IPS-NIHi11 (cell line): ENCODE measurements at regions not wholly inside any gene's neighbourhood (a gene's known extent, or its start where the extent isn't known, plus 50 kb on each side); places are given as distances from the start of the nearest gene placed in this dataset.

Experiments
- DNase-seq: peaks from one replicate; pipeline ENCODE4 v3.0.0; 2012; ENCODE audit warnings: mixed read lengths, low spot score

DNA sequence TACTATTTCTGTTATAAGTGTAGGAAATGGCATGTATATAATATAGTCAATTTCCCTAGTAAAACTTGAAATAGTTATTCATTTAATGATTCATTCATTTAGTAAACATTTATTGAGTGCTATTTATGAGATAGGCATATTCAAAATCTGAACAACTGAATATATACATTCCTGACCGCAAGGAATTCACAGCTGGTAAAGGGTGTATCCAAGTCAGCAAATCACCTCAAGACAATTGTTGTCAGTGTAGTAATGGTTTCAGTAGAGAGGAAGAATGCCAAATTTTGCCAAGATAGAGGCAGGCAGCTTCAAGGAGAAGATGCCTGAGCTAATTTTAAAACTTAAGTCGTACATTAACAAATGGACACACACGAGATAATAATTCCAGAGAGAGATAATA is 89.8 kb upstream of the CHST9 start:
- DNase-seq, result no peak

DNA sequence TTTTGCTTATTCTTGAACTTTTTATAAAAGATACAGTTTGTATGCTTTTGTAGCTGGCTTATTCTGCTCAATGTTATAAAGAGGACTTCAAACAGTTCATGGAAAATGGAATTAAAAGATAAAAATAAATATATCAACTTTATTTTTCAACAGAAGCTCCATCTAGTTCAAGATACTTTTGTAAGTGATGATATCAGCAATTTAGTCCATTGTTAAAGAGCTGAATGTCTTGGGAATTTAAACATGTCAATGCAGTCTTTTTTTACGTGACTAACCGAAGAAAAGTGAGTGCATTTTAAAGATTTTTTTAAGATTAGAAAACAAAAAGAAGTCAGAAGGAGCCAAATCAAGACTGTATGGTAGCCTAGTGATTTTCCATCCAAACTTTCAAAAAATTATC is 85.4 kb upstream of the CHST9 start:
- DNase-seq, result no peak

DNA sequence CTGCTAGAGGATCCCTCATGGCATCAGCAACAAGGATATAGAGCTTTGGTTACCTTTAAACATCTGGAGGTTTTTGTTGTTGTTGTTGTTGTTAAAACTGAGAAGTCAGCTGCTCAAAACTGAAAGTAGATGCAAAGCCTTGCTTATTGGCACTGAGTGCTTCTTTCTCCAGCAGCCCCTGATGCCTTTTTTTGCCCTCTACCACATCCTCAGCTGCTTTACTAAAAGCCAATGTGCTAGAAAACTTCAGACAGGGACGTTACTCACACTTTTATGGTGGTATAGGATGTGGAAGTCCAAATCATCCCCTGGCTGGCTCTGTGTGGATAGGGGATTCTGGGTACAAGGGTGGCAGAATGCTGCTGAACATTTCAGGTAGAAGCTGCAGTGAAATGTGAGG is 78.3 kb upstream of the CHST9 start:
- no peak for DNase-seq

DNA sequence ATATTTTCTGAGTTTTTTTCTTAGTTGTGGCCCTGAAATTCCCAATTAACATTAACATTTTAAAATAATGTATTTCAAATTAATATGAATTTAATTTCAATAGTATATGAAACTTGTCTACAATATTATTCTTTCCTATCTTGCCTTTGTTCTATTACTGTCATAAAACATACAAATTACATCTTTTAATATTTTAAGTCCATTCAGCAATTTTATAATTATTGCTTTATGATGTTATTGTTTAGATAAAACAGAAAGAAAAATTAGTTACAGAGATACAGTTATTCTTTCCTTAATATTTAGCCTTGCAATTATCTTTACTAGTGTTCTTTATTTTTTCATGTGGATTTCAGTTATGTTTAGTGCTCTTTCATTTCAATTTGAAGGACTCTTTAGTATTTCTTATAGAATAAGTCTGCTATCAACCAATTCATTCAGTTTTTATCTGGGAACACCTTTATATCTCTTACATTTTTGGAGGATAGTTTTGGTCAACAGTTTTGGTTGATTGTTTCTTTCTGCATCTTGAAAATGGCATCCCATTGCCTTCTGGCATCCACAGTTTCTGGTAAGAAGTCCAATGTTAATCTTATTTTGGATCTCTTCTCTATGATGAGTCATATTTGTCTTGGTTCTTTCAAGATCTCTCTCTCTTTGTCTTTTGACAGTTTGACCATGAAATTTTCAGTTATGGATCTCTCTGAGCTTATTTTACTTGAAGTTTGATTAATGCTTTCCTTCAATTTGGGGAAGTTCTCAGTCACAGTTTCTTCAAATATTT is 76.9 kb upstream of the CHST9 start:
- DNase-seq, result no peak

DNA sequence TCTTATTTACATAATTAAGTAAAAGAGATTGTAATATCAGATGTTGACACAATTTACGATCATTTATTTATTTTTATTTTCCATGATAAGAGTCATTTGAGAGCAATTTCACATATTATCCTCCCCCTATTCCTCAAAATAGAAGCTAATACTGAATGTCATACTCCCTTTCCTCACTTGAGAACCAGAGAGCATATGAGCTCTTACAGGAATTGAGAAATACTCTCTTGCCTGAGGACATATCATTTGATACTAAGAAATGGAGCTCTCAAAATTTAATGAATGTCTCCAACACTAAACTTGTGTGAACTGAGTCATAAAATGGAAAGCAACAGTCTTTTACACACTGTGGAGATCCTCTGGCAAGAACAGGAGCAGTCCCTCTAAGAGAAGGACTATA is 68.5 kb upstream of the CHST9 start:
- DNase-seq, result no peak

DNA sequence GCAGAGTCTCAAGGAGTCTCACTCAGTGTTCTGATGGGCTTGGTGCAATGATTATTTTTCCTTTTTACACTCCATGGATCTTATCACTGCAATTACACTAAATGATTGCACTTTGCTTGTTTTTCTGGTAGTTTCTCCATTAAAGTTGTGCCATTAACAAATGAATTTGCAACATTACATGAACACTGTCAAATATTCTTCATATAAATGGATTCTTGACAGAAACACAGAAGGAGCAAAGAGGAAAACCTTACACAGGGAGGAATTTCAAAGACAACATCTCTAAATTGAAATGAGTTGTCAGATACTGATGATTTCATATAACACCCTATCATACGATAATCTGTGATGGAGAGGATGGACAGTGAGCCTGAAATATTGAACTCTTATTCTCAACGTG is 65.4 kb upstream of the CHST9 start:
- DNase-seq, result no peak

DNA sequence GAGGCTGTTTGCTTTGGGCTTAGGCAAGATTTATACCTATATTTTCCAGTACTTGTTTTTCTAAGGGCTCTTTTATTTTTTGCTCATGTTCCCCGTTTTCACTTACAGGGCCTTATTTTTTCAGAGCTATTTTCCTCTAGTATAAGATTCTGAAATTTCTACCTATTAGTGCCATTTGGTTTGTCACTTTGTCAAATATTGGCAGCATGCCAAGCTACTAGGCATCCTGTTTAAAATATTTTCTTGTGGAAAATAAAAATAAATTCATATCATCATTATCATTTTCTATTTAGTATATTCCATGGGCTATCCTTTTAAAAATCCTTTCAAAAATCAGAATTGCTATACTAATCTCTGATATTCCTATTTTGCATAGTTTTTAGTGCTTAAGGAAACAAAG is 64.8 kb upstream of the CHST9 start:
- DNase-seq, result no peak

DNA sequence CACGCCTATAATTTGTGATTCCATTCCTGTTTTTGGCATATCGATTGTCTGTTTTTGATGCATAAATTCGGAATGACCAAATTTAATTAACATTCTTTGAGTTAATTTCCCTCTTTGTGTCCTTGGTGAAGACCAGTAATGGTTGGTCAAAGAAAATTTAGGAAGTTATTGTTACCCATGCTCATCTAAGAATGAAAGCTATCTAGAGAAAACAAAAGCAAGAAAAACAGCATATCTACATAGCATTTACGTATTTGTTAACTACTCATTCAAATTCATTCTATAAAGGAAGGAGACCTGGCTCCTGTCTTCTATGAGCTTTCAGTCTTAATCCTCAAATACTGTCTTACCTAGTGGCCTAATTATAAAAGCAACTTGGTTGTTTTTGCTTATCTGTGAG is 59.2 kb upstream of the CHST9 start:
- DNase-seq, result no peak

DNA sequence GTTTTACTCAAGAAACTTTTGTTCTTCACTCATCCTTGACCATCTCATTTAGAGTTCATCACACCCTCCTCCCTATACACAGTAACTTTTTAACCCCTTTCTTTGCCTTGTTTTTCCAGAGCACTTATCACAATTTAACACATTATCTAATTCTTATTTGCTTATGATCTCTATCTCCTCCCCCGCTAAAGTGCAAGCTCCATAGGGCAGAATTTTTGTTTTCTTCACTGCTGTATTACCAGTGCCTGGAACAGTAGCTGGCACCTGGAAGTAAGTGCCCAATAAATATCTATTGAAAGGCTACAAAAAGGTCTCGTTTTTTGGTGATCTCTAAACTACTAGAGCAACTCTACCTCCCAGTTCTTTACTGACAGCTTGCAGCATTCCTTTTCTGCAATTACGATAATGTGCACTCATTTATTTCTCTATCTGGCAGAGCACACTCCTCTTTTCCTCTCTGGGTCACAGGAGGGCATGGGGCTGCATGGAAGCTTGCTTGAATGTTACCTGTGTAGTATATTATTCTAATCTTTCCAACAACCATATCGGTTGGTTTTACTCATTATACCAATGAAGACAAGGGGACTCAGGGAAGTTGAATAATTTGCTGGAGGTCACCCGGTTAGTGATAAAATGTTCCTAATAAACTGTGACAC is 57.4 kb upstream of the CHST9 start:
- DNase-seq, result no peak

DNA sequence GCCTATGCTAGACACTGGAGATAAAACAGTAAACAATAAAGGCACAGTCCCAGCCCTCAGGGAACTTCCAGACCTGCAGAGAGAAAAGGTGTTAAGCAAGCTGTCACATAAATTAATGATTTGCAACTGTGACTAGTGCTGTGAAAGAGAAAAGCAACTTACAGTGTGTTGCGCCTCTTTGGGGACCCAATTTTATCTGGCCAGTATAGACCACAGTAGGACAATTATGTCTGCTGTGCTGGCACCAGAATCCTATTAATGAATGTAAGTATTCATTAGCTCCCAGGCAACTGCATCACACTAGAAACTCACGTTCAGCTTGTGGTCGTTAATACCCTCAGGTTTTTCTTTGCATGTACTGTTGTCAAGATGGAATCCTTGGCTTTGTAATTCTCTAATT is 55.3 kb upstream of the CHST9 start:
- no peak for DNase-seq

DNA sequence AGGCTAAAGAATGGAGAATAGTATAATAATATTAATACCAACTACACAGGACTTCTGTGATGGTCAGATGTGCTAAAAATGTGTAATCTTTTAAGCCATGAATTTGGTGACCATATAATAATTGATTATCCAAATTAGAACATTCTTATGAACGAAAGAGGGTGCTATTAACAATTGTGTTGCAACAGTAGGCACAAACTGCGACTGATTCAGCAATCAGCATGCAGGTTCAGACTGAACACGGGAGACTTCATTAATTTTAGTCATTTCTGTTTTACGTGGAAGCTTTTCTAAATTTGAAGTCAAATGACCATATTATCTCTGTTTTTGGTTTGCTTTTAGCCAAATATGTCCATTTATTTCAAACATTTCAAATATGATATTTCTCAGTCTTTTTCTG is 54.6 kb upstream of the CHST9 start:
- no peak for DNase-seq

DNA sequence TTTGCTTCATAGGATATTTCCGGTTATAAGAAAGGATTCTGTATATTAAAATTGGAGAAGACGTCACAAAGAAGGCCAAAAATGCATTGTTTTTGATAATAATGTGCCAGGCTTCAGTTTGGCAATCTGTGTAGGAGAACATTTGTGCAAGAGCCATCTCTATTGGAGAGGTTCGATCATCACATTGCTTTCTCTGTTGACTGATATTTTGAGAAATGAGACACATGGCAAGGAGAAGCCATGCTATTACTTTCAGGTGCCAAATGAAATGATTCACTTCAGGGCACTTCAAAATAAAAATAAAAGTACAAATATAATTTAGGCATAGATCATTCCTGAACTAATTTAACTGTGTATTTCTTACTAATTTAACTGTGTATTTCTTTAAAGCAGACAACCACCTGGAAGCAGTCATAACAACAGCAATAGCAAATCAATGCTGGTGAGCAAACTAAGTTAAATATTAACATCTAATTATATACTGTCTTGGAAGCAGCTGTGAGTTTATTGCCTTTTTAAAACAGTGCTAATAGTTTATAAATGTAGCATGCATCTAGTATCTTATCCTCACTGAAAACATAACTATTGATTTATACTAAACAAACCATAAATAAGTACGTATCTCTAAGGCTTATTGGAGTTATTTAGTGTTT is 50.2 kb upstream of the CHST9 start:
- no peak for DNase-seq
